HG03571 (cell line): ENCODE measurements at regions not wholly inside any gene's neighbourhood (a gene's known extent, or its start where the extent isn't known, plus 50 kb on each side); places are given as distances from the start of the nearest gene placed in this dataset.
A peak's percentile ranks its signal among the peaks of the same experiment; 100 is the strongest.

Experiments
- ATAC-seq: cut with Tn5 transposase; IDR thresholded peaks from one replicate; pipeline ENCODE4 v1.9.1; 2021; ENCODE audit not compliant: unreplicated experiment

DNA sequence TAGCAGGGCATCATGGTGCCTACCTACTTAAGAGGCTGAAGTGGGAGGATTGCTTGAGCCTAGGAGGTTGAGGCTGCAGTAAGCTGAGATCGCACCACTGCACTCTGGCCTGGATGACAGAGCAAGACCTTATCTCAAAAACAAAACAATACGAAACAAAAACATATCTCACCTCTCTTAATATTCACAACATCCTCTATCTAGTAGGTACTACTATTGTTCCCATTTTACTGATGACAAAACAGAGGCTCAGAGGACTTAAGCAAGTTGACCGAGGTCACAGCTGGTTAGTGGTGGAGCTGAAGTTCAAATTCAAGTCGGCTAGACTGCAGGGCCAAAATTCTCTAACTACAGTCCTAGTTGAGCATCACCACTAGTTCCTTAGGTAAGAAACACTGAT lies 172.3 kb upstream of the EEA1 start:
- no peak for ATAC-seq

- no peak for ATAC-seq
Measured at GRCh38 chr12:93102312-93102711, 173.2 kb upstream of the EEA1 start.

- no peak for ATAC-seq
Measured at GRCh38 chr12:93102744-93103143, 173.6 kb upstream of the EEA1 start.

GRCh38 chr12:93103154-93103553 lies 174.1 kb upstream of the EEA1 start:
- ATAC-seq: no peak

DNA sequence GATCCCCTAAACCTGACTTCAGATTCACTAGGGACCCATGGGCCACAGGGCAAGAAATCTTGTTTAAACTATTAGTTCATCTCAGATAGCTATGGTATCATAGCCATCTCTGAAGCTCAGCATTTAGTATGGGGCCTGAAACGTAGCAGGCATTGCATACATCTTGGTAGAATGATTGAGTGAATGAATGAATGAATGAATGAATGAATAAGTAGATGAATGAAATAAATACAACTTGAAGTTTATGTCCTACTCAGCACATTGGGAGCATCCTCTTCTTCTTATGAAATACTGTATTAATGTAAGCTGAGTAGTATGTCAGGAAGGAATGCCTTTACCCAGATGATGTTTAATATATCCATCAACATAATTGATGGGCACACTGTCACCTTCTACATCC lies 175.4 kb upstream of the EEA1 start:
- no peak for ATAC-seq

- ATAC-seq: no peak
Measured at GRCh38 chr12:93106910-93107309, 177.8 kb upstream of the EEA1 start.

DNA sequence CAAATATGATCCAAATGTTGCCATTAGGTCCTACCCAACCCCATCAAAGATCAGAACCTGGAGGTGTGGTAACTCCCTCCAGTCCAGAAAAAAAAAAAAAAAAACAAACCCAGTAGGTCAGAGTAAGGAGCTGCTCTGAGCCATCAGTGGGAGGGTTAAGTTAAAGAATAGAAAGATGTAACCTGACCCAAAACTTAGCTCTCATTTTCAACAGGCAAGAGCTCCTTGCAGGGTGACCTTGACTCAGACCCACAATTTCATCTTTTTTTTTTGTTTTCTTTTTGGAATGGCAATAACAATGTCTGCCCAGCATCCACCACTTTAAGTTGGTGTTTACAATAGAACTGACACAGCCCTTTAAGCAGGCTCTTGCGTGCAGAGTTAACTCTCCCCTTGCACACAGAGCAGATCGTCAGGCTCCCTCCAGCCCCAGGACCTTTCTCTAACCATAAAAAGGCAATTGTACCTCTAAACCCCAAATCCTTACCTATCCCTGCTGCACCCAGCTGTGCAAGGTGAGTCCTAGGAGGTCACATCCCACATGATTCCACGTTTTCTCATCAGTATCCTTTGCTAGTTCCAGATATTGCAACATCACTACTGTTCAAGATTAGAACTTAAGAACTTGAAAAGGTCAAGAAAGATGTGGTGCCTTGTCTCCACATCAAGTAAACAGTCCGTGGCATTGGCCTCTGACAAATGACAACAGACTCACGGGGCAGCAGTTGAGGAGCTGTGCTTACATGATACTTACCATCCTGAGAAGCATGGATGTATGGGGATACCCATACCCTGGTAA lies 178.6 kb upstream of the EEA1 start:
- no peak for ATAC-seq

DNA sequence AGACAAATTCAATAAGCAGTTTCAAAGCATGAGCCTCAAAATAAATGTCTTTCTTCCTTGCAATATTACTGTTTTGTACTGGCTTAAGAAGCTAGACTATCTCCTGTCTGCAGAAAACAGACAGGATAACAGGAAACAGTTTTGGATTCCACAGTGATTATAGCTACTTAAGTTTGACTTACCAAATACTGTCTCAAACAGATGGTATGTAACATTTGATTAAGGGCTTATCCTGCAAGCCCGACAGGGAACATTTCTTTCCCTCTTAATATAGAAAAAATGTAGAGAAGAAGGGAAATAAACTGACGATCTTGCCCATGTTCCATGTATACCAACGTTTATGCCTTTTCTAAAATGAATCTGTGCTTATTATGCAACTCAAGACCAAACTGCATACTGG lies 179.9 kb upstream of the EEA1 start:
- ATAC-seq: no peak

DNA sequence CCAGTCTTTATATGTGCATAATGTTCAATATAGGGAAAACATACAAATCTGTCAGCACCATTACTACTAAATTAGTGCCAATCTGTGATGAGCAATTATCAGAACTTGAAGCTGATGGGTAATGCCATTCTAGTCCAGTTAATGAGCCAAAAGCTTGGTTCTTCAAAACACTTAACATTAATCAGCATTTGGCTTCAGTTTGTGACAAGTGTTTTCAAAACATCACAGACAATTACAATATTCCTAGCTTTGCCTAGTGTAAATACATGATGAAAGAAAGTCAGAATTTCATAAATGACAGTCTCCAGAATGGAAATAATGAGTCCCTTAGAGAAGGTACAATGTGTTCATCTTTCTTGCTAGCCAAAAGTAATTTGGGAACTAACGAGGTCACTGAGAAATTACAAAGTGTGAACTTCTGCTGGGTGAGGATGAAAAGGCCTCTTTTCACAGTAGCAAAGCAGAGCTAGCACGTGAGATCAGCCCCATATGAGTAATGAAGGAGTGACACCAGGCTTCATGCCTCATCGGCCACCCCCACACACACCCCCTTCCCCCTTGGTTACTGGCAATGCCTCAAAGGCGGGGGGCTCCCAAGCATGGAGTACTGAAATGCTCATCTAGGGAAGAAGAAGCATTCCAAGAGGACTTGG lies 180.6 kb upstream of the EEA1 start:
- no peak for ATAC-seq

DNA sequence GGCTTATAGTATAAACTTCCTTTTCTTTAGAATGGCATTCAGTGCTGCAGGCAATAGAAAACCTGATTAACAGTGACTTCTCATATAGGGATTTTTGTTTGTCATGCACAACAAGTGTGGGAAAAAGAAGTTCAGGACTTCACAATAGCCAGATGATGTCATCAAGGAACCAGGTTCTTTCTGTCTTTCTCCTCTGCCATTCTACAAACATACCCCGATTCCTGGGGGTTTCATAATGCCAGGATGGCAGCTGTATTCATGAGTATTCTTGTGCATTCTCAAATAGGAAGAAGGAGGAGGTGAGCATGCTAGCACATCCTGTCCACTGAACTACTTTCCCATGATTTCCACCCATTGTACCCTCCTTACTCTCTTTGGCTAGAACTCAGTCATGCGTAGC lies 182.7 kb upstream of the EEA1 start:
- no peak for ATAC-seq

- ATAC-seq: no peak
Measured at GRCh38 chr12:93113317-93114006, 184.4 kb upstream of the EEA1 start.

DNA sequence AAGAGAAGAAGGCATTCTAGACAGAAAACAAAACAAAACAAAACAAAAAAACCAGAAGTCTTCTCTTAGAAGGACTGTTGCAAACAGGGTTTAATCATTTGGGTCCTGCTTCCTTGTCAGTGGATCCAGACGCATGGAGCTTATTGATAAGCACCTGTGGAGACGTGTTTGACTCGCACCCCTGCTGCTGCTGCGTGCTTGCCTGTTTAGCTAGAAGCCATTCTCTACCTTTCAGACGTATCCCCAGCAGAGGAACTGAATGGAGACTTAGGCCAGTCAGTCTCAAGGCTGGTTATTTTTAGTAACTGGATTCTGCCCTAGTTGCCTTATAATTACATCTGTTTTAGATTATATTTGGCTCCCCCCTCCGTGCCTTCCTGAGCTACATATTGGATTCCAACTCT lies 186.1 kb upstream of the EEA1 start:
- no peak for ATAC-seq

GRCh38 chr12:93115646-93116045 lies 186.6 kb upstream of the EEA1 start:
- no peak for ATAC-seq

DNA sequence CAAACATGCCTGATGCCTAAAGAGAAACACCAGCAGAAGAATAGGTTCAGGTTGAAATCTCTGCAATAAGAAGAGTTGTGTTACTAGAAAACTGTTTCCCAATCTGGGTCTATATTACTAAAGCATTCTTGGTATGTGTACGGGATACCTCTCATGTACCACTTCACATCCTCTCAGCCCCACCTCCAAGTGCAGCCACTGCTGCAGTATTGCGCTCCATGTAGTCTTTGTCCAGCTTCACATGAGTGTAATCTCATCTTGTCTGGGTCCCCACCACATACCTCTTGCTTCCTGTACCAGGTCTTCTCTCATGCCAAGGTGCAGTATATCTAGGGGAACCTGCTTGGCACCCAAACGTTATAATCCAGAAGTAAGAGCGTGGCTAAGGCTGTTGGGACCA lies 187.5 kb upstream of the EEA1 start:
- ATAC-seq: no peak

- ATAC-seq: no peak
Measured at GRCh38 chr12:93121729-93122488, 192.8 kb upstream of the EEA1 start.

- ATAC-seq: no peak
Measured at GRCh38 chr12:93122569-93123091, 193.5 kb upstream of the EEA1 start.

GRCh38 chr12:93125126-93125525 lies 196.0 kb upstream of the EEA1 start:
- ATAC-seq: no peak

DNA sequence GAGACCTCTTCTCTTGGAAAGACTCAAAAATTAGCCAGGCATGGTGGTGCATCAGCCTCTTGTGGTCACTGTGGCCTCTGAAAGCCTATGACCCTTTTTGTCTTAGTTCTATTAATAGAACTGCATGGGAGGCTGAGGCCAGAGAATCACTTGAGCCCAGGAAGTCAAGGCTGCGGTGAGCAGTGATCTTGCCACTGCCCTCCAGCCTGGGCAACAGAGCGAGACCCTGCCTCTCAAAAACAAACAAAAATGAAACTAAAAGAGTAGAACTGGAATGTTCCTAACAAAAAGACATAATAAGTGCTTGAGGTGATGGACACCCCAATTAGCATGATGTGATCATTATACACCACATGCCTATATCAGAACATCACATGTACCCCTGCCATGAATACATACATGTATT lies 197.0 kb upstream of the EEA1 start:
- peak; percentile 70 for ATAC-seq

- ATAC-seq: no peak
Measured at GRCh38 chr12:93127107-93127560, 198.0 kb upstream of the EEA1 start.

DNA sequence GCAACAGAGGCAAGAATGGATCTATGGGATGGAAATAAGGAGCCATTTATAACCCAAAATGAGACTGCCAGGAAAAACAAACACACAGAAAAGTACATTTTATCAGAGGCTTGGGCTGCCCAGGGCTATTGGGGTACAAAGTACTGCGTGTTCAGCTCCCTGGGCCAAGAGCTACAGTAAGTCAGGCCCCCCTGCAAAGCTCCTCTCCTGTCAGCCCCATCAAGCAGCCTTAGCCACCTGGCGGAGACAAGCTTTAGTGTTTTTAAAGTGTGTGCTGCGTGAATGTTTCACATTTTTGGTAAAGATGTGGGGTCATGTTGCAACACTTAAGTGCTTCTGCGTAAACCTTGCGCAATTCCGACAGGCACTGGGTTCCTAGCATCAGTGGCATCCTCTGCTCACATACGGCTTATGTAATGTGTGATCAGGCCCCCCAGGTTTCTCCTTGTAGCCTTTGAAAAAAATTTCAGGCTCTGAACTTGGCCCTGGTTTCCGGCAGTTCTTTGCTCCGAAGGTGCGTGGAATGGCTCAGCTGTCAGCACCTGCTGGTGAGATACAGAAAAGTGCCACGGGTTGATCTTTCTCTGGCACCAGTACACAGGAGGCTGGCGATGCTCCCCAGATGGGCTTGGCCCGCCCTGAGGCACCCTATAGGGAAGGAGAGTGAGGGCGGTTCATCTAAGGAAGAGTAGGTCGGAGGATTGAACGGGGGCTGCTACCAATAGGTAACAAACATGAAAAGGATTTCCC lies 198.7 kb upstream of the EEA1 start:
- no peak for ATAC-seq
